ENCODE measurements at regions not wholly inside any gene's neighbourhood (a gene's known extent, or its start where the extent isn't known, plus 50 kb on each side); places are given as distances from the start of the nearest gene placed in this dataset.

- H3K27ac ChIP-seq (ENCODE audit: low read depth, low read length), result no peak overlapping the region
- no peaks in the 10 kb centered on the region for H3K36me3 ChIP-seq (ENCODE audit: control insufficient read depth, insufficient read depth, low read length)
- 92% methylated on average over 3 of the region's 3 CpGs for WGBS (ENCODE audit: insufficient coverage)
- H3K27me3 ChIP-seq (ENCODE audit: control insufficient read depth, insufficient read depth, low read length), result no peaks in the 10 kb centered on the region
- no peaks in the 10 kb centered on the region for H3K4me1 ChIP-seq (ENCODE audit: control insufficient read depth, insufficient read depth, low read length)
- no peak for DNase-seq (ENCODE audit: low read depth in 4 of 6, low spot score in 6 of 6)
- H3K9me3 ChIP-seq (ENCODE audit: control insufficient read depth, insufficient read depth, low read length), result no peaks in the 10 kb centered on the region
- no peak overlapping the region for H3K4me3 ChIP-seq (ENCODE audit: low read depth, low read length)
Observed at GRCh38 chr4:130855533-130855932, 1759.6 kb downstream of the C4orf33 start.

GRCh38 chr4:130859991-130860390 is 1764.0 kb downstream of the C4orf33 start:
- H3K9me3 ChIP-seq (ENCODE audit: control insufficient read depth, insufficient read depth, low read length), result no peaks in the 10 kb centered on the region
- no peak overlapping the region for H3K27ac ChIP-seq (ENCODE audit: low read depth, low read length)
- WGBS (ENCODE audit: insufficient coverage), result 100% methylated on average over 2 of the region's 3 CpGs
- H3K4me1 ChIP-seq (ENCODE audit: control insufficient read depth, insufficient read depth, low read length), result no peaks in the 10 kb centered on the region
- H3K4me3 ChIP-seq (ENCODE audit: low read depth, low read length), result no peak overlapping the region
- no peak for DNase-seq (ENCODE audit: low read depth in 4 of 6, low spot score in 6 of 6)
- H3K27me3 ChIP-seq (ENCODE audit: control insufficient read depth, insufficient read depth, low read length), result no peaks in the 10 kb centered on the region
- no peaks in the 10 kb centered on the region for H3K36me3 ChIP-seq (ENCODE audit: control insufficient read depth, insufficient read depth, low read length)

GRCh38 chr4:130896920-130897319 is 1801.0 kb downstream of the C4orf33 start:
- Histone ChIP-seq H3K4me3 (ENCODE audit: low read depth, low read length) (no peak overlapping the region), H3K27ac (ENCODE audit: low read depth, low read length) (no peak overlapping the region), H3K36me3 (ENCODE audit: control insufficient read depth, insufficient read depth, low read length) (no peaks in the 10 kb centered on the region), H3K27me3 (ENCODE audit: control insufficient read depth, insufficient read depth, low read length) (no peaks in the 10 kb centered on the region), H3K4me1 (ENCODE audit: control insufficient read depth, insufficient read depth, low read length) (no peaks in the 10 kb centered on the region), H3K9me3 (ENCODE audit: control insufficient read depth, insufficient read depth, low read length) (no peaks in the 10 kb centered on the region)
- no peak for DNase-seq (ENCODE audit: low read depth in 4 of 6, low spot score in 6 of 6)

GRCh38 chr4:130901321-130901720 is 1805.4 kb downstream of the C4orf33 start:
- no peaks in the 10 kb centered on the region for H3K27me3 ChIP-seq (ENCODE audit: control insufficient read depth, insufficient read depth, low read length)
- no peaks in the 10 kb centered on the region for H3K4me1 ChIP-seq (ENCODE audit: control insufficient read depth, insufficient read depth, low read length)
- H3K4me3 ChIP-seq (ENCODE audit: low read depth, low read length), result no peak overlapping the region
- 97% methylated on average over 3 of the region's 5 CpGs for WGBS (ENCODE audit: insufficient coverage)
- H3K27ac ChIP-seq (ENCODE audit: low read depth, low read length), result no peak overlapping the region
- H3K9me3 ChIP-seq (ENCODE audit: control insufficient read depth, insufficient read depth, low read length), result no peaks in the 10 kb centered on the region
- no peak for DNase-seq (ENCODE audit: low read depth in 4 of 6, low spot score in 6 of 6)
- H3K36me3 ChIP-seq (ENCODE audit: control insufficient read depth, insufficient read depth, low read length), result no peaks in the 10 kb centered on the region

GRCh38 chr4:130922955-130923354 is 1827.0 kb downstream of the C4orf33 start:
- Histone ChIP-seq H3K9me3 (ENCODE audit: control insufficient read depth, insufficient read depth, low read length) (peaks cover 7% of the 10 kb centered on the region), H3K27ac (ENCODE audit: low read depth, low read length) (no peak overlapping the region), H3K27me3 (ENCODE audit: control insufficient read depth, insufficient read depth, low read length) (no peaks in the 10 kb centered on the region), H3K4me3 (ENCODE audit: low read depth, low read length) (no peak overlapping the region), H3K36me3 (ENCODE audit: control insufficient read depth, insufficient read depth, low read length) (no peaks in the 10 kb centered on the region), H3K4me1 (ENCODE audit: control insufficient read depth, insufficient read depth, low read length) (no peaks in the 10 kb centered on the region)
- DNase-seq (ENCODE audit: low read depth in 4 of 6, low spot score in 6 of 6), result no peak
- WGBS (ENCODE audit: insufficient coverage), result 75% methylated on average over 2 of the region's 2 CpGs

GRCh38 chr4:130955520-130955919 is 1859.6 kb downstream of the C4orf33 start:
- H3K9me3 ChIP-seq (ENCODE audit: control insufficient read depth, insufficient read depth, low read length), result peaks cover 3% of the 10 kb centered on the region
- no peaks in the 10 kb centered on the region for H3K27me3 ChIP-seq (ENCODE audit: control insufficient read depth, insufficient read depth, low read length)
- no peaks in the 10 kb centered on the region for H3K36me3 ChIP-seq (ENCODE audit: control insufficient read depth, insufficient read depth, low read length)
- WGBS (ENCODE audit: insufficient coverage), result no CpG with 5 or more reads among the region's 1 CpG
- DNase-seq (ENCODE audit: low read depth in 4 of 6, low spot score in 6 of 6), result no peak
- no peaks in the 10 kb centered on the region for H3K4me1 ChIP-seq (ENCODE audit: control insufficient read depth, insufficient read depth, low read length)
- H3K4me3 ChIP-seq (ENCODE audit: low read depth, low read length), result no peak overlapping the region
- H3K27ac ChIP-seq (ENCODE audit: low read depth, low read length), result no peak overlapping the region

GRCh38 chr4:130985371-130985770 is 1889.4 kb downstream of the C4orf33 start:
- H3K27me3 ChIP-seq (ENCODE audit: control insufficient read depth, insufficient read depth, low read length), result no peaks in the 10 kb centered on the region
- no peaks in the 10 kb centered on the region for H3K36me3 ChIP-seq (ENCODE audit: control insufficient read depth, insufficient read depth, low read length)
- H3K4me3 ChIP-seq (ENCODE audit: low read depth, low read length), result no peak overlapping the region
- 76% methylated on average over 2 of the region's 4 CpGs for WGBS (ENCODE audit: insufficient coverage)
- DNase-seq (ENCODE audit: low read depth in 4 of 6, low spot score in 6 of 6), result no peak
- no peaks in the 10 kb centered on the region for H3K4me1 ChIP-seq (ENCODE audit: control insufficient read depth, insufficient read depth, low read length)
- no peaks in the 10 kb centered on the region for H3K9me3 ChIP-seq (ENCODE audit: control insufficient read depth, insufficient read depth, low read length)
- H3K27ac ChIP-seq (ENCODE audit: low read depth, low read length), result no peak overlapping the region

GRCh38 chr4:130995988-130996387 is 1900.0 kb downstream of the C4orf33 start:
- H3K27me3 ChIP-seq (ENCODE audit: control insufficient read depth, insufficient read depth, low read length), result no peaks in the 10 kb centered on the region
- H3K4me1 ChIP-seq (ENCODE audit: control insufficient read depth, insufficient read depth, low read length), result no peaks in the 10 kb centered on the region
- no peak overlapping the region for H3K27ac ChIP-seq (ENCODE audit: low read depth, low read length)
- WGBS (ENCODE audit: insufficient coverage), result no CpG with 5 or more reads among the region's 2 CpGs
- no peaks in the 10 kb centered on the region for H3K36me3 ChIP-seq (ENCODE audit: control insufficient read depth, insufficient read depth, low read length)
- no peak for DNase-seq (ENCODE audit: low read depth in 4 of 6, low spot score in 6 of 6)
- no peak overlapping the region for H3K4me3 ChIP-seq (ENCODE audit: low read depth, low read length)
- H3K9me3 ChIP-seq (ENCODE audit: control insufficient read depth, insufficient read depth, low read length), result no peaks in the 10 kb centered on the region

- DNase-seq (ENCODE audit: low read depth in 4 of 6, low spot score in 6 of 6), result no peak
- H3K27me3 ChIP-seq (ENCODE audit: control insufficient read depth, insufficient read depth, low read length), result no peaks in the 10 kb centered on the region
- no peak overlapping the region for H3K27ac ChIP-seq (ENCODE audit: low read depth, low read length)
- H3K4me1 ChIP-seq (ENCODE audit: control insufficient read depth, insufficient read depth, low read length), result no peaks in the 10 kb centered on the region
- H3K4me3 ChIP-seq (ENCODE audit: low read depth, low read length), result no peak overlapping the region
- H3K9me3 ChIP-seq (ENCODE audit: control insufficient read depth, insufficient read depth, low read length), result no peaks in the 10 kb centered on the region
- H3K36me3 ChIP-seq (ENCODE audit: control insufficient read depth, insufficient read depth, low read length), result no peaks in the 10 kb centered on the region
Observed at GRCh38 chr4:131001371-131001770, 1905.4 kb downstream of the C4orf33 start.

DNA sequence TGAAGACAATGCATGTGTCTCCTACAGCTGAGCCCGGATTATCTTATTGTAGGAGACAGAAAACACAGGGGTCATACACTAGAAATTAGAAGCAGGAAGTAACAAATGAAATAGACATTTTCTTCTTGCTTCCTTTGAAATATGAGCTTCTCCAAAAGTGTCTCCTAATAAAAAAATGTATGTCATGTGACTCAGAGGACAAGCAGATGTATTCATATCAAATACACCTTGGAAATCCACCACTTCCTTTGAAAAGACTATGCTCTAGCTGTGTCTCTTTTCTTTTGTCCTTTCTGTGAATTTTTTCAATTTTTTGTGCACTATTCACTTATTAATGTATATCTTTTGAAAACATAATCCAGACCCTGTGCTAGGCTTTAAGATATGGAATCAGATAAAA is 1906.2 kb downstream of the C4orf33 start:
- no peaks in the 10 kb centered on the region for H3K36me3 ChIP-seq (ENCODE audit: control insufficient read depth, insufficient read depth, low read length)
- no peaks in the 10 kb centered on the region for H3K27me3 ChIP-seq (ENCODE audit: control insufficient read depth, insufficient read depth, low read length)
- H3K4me1 ChIP-seq (ENCODE audit: control insufficient read depth, insufficient read depth, low read length), result no peaks in the 10 kb centered on the region
- no peak overlapping the region for H3K27ac ChIP-seq (ENCODE audit: low read depth, low read length)
- no peaks in the 10 kb centered on the region for H3K9me3 ChIP-seq (ENCODE audit: control insufficient read depth, insufficient read depth, low read length)
- H3K4me3 ChIP-seq (ENCODE audit: low read depth, low read length), result no peak overlapping the region
- WGBS (ENCODE audit: insufficient coverage), result no CpG with 5 or more reads among the region's 1 CpG
- DNase-seq (ENCODE audit: low read depth in 4 of 6, low spot score in 6 of 6), result no peak

Measured in spinal cord (tissue), 9 donors.